HEK293T (cell line): ENCODE measurements at regions not wholly inside any gene's neighbourhood (a gene's known extent, or its start where the extent isn't known, plus 50 kb on each side); places are given as distances from the start of the nearest gene placed in this dataset.

ENCODE experiments used
- BHLHE40 ChIP-seq: fragments of 450-650 bp; IDR thresholded peaks from 2 replicates; pipeline ENCODE4 v1.6.1; 2016; ENCODE audit warnings: mild to moderate bottlenecking, moderate library complexity, borderline replicate concordance
- CTBP1 ChIP-seq: fragments of 450-650 bp; IDR thresholded peaks from 2 replicates; pipeline ENCODE4 v1.6.1; 2016; ENCODE audit warnings: borderline replicate concordance
- ELF4 ChIP-seq: fragments of 450-650 bp; IDR thresholded peaks from 2 replicates; pipeline ENCODE4 v1.6.1; 2017; ENCODE audit warnings: antibody characterized with exemption
- FOXA1 ChIP-seq: fragments of 450-650 bp; IDR thresholded peaks from 2 replicates; pipeline ENCODE4 v1.6.1; 2016; ENCODE audit warnings: mild to moderate bottlenecking
- FOXK2 ChIP-seq: fragments of 450-650 bp; IDR thresholded peaks from 2 replicates; pipeline ENCODE4 v1.6.1; 2016; ENCODE audit warnings: mild to moderate bottlenecking
- FOXM1 ChIP-seq: fragments of 450-650 bp; IDR thresholded peaks from 2 replicates; pipeline ENCODE4 v1.6.1; 2017; ENCODE audit warnings: mild to moderate bottlenecking, borderline replicate concordance
- SP1 ChIP-seq: fragments of 450-650 bp; IDR thresholded peaks from 2 replicates; pipeline ENCODE4 v1.6.1; 2017
- SUZ12 ChIP-seq: fragments of 450-650 bp; IDR thresholded peaks from 2 replicates; pipeline ENCODE4 v1.6.1; 2016; ENCODE audit warnings: mild to moderate bottlenecking
- TARDBP ChIP-seq: fragments of 450-650 bp; IDR thresholded peaks from 2 replicates; pipeline ENCODE4 v1.6.1; 2016
- ZNF384 ChIP-seq: fragments of 450-650 bp; IDR thresholded peaks from 2 replicates; pipeline ENCODE4 v1.6.1; 2016
- TF ChIP-seq, protein P1 (sequence below): fragments of 450-650 bp; IDR thresholded peaks from 2 replicates; pipeline ENCODE4 v1.6.1; 2016

DNA sequence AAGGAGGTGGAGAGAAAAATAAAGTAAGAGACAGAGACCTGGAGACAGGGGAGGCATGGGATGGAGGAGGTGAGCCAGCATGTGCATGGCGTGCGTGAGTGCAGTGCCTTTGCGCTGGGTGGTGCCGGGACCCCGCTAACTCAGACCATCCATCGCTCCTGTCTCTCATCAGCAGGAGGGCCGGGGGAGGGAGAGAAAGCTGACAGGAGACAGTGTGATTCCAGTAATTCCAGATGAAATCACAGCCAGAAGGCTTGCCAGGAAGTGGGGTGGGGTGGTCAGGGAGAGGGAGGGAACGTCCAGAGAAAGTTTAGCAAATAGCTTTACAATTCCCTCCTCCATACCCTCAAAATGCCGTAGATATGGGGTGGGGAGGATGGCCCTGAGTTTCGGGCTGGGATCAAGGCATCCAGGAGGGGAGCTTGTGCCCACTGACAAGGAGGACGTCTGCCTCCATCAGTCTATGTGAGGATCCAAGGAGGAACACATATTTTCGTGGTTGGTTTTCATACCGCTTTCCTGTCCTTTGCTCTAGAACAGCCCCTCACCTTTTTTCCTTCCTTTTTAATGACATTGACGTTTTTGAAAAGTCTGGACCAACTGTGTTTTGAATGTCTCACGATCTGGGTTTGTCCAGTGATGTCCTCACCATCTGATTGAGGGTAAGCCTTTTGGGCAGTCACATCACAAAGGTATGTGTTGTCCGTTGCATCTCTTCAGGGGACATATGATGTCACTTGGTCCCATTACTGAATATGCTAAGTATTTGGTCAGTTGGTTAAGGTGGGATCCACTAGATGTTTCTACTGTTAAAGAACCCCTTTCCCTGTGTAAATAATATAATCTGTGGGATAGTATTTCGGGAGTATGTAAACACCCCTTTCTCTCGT, 567.3 kb downstream of the MIAT start:
- TF ChIP-seq BHLHE40 (no peak), ELF4 (no peak), FOXM1 (no peak), ZNF384 (no peak), TARDBP (no peak), FOXK2 (no peak), SUZ12 (no peak), SP1 (no peak), CTBP1 (no peak), FOXA1 (no peak)
- TF ChIP-seq, protein P1, sequence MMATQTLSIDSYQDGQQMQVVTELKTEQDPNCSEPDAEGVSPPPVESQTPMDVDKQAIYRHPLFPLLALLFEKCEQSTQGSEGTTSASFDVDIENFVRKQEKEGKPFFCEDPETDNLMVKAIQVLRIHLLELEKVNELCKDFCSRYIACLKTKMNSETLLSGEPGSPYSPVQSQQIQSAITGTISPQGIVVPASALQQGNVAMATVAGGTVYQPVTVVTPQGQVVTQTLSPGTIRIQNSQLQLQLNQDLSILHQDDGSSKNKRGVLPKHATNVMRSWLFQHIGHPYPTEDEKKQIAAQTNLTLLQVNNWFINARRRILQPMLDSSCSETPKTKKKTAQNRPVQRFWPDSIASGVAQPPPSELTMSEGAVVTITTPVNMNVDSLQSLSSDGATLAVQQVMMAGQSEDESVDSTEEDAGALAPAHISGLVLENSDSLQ, result no peak
